H9 (cell line): ENCODE measurements at regions not wholly inside any gene's neighbourhood (a gene's known extent, or its start where the extent isn't known, plus 50 kb on each side); places are given as distances from the start of the nearest gene placed in this dataset.

ENCODE experiments used
- DNase-seq: peaks from one replicate; pipeline ENCODE4 v3.0.0-alpha.2; 2017
- H2AFZ ChIP-seq: one replicate; pipeline ENCODE4 v1.6.1; 2013; ENCODE audit warnings: mild to moderate bottlenecking, low read length, control low read depth, moderate library complexity
- H2AK5ac ChIP-seq: 2 replicates; pipeline ENCODE4 v1.6.1; 2013; ENCODE audit warnings: low read length, control low read depth, mixed read lengths; ENCODE audit not compliant: insufficient read length
- H2BK120ac ChIP-seq: one replicate; pipeline ENCODE4 v1.6.1; 2013; ENCODE audit warnings: low read depth, mild to moderate bottlenecking, low read length, control low read depth, inconsistent platforms; ENCODE audit not compliant: poor library complexity, severe bottlenecking
- H2BK12ac ChIP-seq: 2 replicates; pipeline ENCODE4 v1.6.1; 2013; ENCODE audit warnings: low read length, control low read depth, mixed read lengths, low read depth; ENCODE audit not compliant: insufficient read length
- H2BK15ac ChIP-seq: 2 replicates; pipeline ENCODE4 v1.6.1; 2013; ENCODE audit warnings: low read depth, low read length, control low read depth
- H2BK20ac ChIP-seq: one replicate; pipeline ENCODE4 v1.6.1; 2013; ENCODE audit warnings: low read depth, mild to moderate bottlenecking, low read length, control low read depth, inconsistent platforms; ENCODE audit not compliant: poor library complexity, severe bottlenecking
- H2BK5ac ChIP-seq: 2 replicates; pipeline ENCODE4 v1.6.1; 2013; ENCODE audit warnings: low read length, control low read depth, mixed read lengths; ENCODE audit not compliant: insufficient read length
- H3K14ac ChIP-seq: 2 replicates; pipeline ENCODE4 v1.6.1; 2013; ENCODE audit warnings: low read length, control low read depth; ENCODE audit not compliant: insufficient read depth
- H3K18ac ChIP-seq: 2 replicates; pipeline ENCODE4 v1.6.1; 2013; ENCODE audit warnings: low read depth, mild to moderate bottlenecking, mixed read lengths, low read length, control low read depth; ENCODE audit not compliant: insufficient read length
- H3K23ac ChIP-seq: 2 replicates; pipeline ENCODE4 v1.6.1; 2013; ENCODE audit warnings: low read length, control low read depth, mixed read lengths, low read depth; ENCODE audit not compliant: insufficient read length
- H3K23me2 ChIP-seq: 2 replicates; pipeline ENCODE4 v1.6.1; 2013; ENCODE audit warnings: low read depth, mild to moderate bottlenecking, mixed read lengths, low read length, control low read depth; ENCODE audit not compliant: insufficient read length, poor library complexity, severe bottlenecking
- H3K27ac ChIP-seq: 2 replicates; pipeline ENCODE4 v1.5.1; 2013; ENCODE audit warnings: low read length, control low read depth, mixed read lengths, low read depth; ENCODE audit not compliant: insufficient read length
- H3K27me3 ChIP-seq: 2 replicates; pipeline ENCODE4 v1.6.1; 2013; ENCODE audit warnings: low read length, control low read depth, inconsistent platforms; ENCODE audit not compliant: insufficient read depth
- H3K4ac ChIP-seq: 2 replicates; pipeline ENCODE4 v1.6.1; 2013; ENCODE audit warnings: low read depth, mild to moderate bottlenecking, control low read depth, inconsistent platforms, low read length, moderate library complexity
- H3K4me1 ChIP-seq: 2 replicates; pipeline ENCODE4 v1.6.1; 2013; ENCODE audit warnings: low read length, control low read depth, inconsistent platforms; ENCODE audit not compliant: insufficient read depth
- H3K4me2 ChIP-seq: 2 replicates; pipeline ENCODE4 v1.6.1; 2013; ENCODE audit warnings: low read length, control low read depth, mixed read lengths; ENCODE audit not compliant: insufficient read length, insufficient read depth
- H3K56ac ChIP-seq: 2 replicates; pipeline ENCODE4 v1.6.1; 2013; ENCODE audit warnings: low read depth, mild to moderate bottlenecking, mixed read lengths, low read length, control low read depth; ENCODE audit not compliant: insufficient read length
- H3K79me1 ChIP-seq: 2 replicates; pipeline ENCODE4 v1.6.1; 2013; ENCODE audit warnings: low read depth, mild to moderate bottlenecking, moderate library complexity, low read length, control low read depth, inconsistent platforms; ENCODE audit not compliant: insufficient read depth, poor library complexity, severe bottlenecking
- H3K79me2 ChIP-seq: 2 replicates; pipeline ENCODE4 v1.6.1; 2013; ENCODE audit warnings: low read length, control low read depth, inconsistent platforms; ENCODE audit not compliant: insufficient read depth
- H3K9ac ChIP-seq: 2 replicates; pipeline ENCODE4 v1.6.1; 2013; ENCODE audit warnings: low read length, control low read depth, mixed read lengths; ENCODE audit not compliant: insufficient read length; ENCODE audit errors: extremely low read depth
- H3K9me3 ChIP-seq: one replicate; pipeline ENCODE4 v1.6.1; 2013; ENCODE audit warnings: low read depth, low read length, inconsistent platforms; ENCODE audit not compliant: control insufficient read depth
- H3T11ph ChIP-seq: one replicate; pipeline ENCODE4 v1.6.1; 2013; ENCODE audit warnings: mild to moderate bottlenecking, low read length, control low read depth, inconsistent platforms
- H4K20me1 ChIP-seq: one replicate; pipeline ENCODE4 v1.6.1; 2013; ENCODE audit not compliant: control insufficient read depth, insufficient read length, insufficient read depth
- H4K5ac ChIP-seq: 2 replicates; pipeline ENCODE4 v1.6.1; 2013; ENCODE audit warnings: low read depth, mild to moderate bottlenecking, mixed read lengths, low read length, control low read depth; ENCODE audit not compliant: insufficient read length
- H4K8ac ChIP-seq: replicated peaks from 2 replicates; pipeline ENCODE4 v1.6.1; 2013; ENCODE audit warnings: low read length, control low read depth, mixed read lengths, low read depth; ENCODE audit not compliant: insufficient read length
- H4K91ac ChIP-seq: 2 replicates; pipeline ENCODE4 v1.6.1; 2013; ENCODE audit warnings: low read depth, mild to moderate bottlenecking, moderate library complexity, mixed read lengths, low read length, control low read depth; ENCODE audit not compliant: insufficient read length
- H3K27ac Mint-ChIP-seq, 3 experiments: 2 replicates in 2 of 3; 3 replicates in 1 of 3; pipeline ENCODE4 v1.8.0; 2020 to 2021; ENCODE audit warnings: mixed read lengths in 3 of 3, mild to moderate bottlenecking in 1 of 3, moderate library complexity in 1 of 3
- H3K27me3 Mint-ChIP-seq: 2 replicates; pipeline ENCODE4 v1.8.0; 2021; ENCODE audit warnings: low read depth, mild to moderate bottlenecking, moderate library complexity, mixed read lengths
- H3K36me3 Mint-ChIP-seq, 3 experiments: 2 replicates in 2 of 3; 3 replicates in 1 of 3; pipeline ENCODE4 v1.8.0; 2020 to 2021; ENCODE audit warnings: low read depth in 3 of 3, mixed read lengths in 3 of 3; ENCODE audit not compliant: insufficient read depth in 1 of 3
- H3K4me1 Mint-ChIP-seq, 2 experiments: 2 replicates each; pipeline ENCODE4 v1.8.0; 2020; ENCODE audit warnings: mixed read lengths in 2 of 2
- H3K4me3 Mint-ChIP-seq, 2 experiments: 2 replicates in 1 of 2; 3 replicates in 1 of 2; pipeline ENCODE4 v1.8.0; 2020 to 2021; ENCODE audit warnings: mild to moderate bottlenecking in 2 of 2, mixed read lengths in 2 of 2, moderate library complexity in 1 of 2
- H3K9me3 Mint-ChIP-seq, 2 experiments: 2 replicates in 1 of 2; 3 replicates in 1 of 2; pipeline ENCODE4 v1.8.0; 2020; ENCODE audit warnings: mild to moderate bottlenecking in 2 of 2, mixed read lengths in 2 of 2, moderate library complexity in 1 of 2
- CTCF ChIP-seq: fragments of 200-600 bp; sonication (generic); conservative IDR thresholded peaks from 3 replicates; pipeline ENCODE4 v1.8.0; 2021; ENCODE audit warnings: antibody characterized with exemption, mild to moderate bottlenecking
- WGBS: extraction: QIAGEN DNeasy Blood & Tissue Kit; methylation state at CpG from one replicate; pipeline ENCODE4 v1.1.7; 2013; ENCODE audit warnings: missing lambda C conversion rate, low lambda C conversion rate, mixed read lengths; ENCODE audit not compliant: insufficient read length; ENCODE audit errors: extremely low coverage; 5-methylcytosine and 5-hydroxymethylcytosine counted together

- TF ChIP-seq CTCF = no peak
- Histone ChIP-seq H3K4me1 (no peaks in the 10 kb centered on the region), H3K18ac (no peak overlapping the region), H3K27ac (no peak overlapping the region), H2BK15ac (no peak overlapping the region), H3K4ac (no peak overlapping the region), H3K56ac (no peak overlapping the region), H3K79me1 (no peaks in the 10 kb centered on the region), H3K23me2 (no peaks in the 10 kb centered on the region), H3K27me3 (no peaks in the 10 kb centered on the region), H3T11ph (no peak overlapping the region), H4K8ac (no peak overlapping the region), H3K79me2 (no peaks in the 10 kb centered on the region), H3K9ac (no peak overlapping the region), H4K20me1 (no peaks in the 10 kb centered on the region), H2BK12ac (no peak overlapping the region), H3K4me2 (no peak overlapping the region), H4K5ac (no peak overlapping the region), H3K23ac (no peak overlapping the region), H2BK20ac (no peak overlapping the region), H4K91ac (no peak overlapping the region), H3K9me3 (no peaks in the 10 kb centered on the region), H2BK5ac (no peak overlapping the region), H2AK5ac (no peak overlapping the region), H3K14ac (no peak overlapping the region), H2BK120ac (no peak overlapping the region), H2AFZ (no peak overlapping the region)
- no peak for DNase-seq
- Mint-ChIP-seq H3K27me3 (no peaks in the 10 kb centered on the region), H3K4me1 (no peaks in the 10 kb centered on the region), H3K36me3 (no peaks in the 10 kb centered on the region), H3K9me3 (no peaks in the 10 kb centered on the region), H3K4me3 (no peak overlapping the region), H3K27ac (no peak overlapping the region)
- no CpG with 5 or more reads among the region's 3 CpGs for WGBS
Measured at GRCh38 chr11:127709960-127710359, 709.4 kb upstream of the KIRREL3 start.
